NB4 (cell line): ENCODE measurements at regions not wholly inside any gene's neighbourhood (a gene's known extent, or its start where the extent isn't known, plus 50 kb on each side); places are given as distances from the start of the nearest gene placed in this dataset.

Source experiments
- DNase-seq: peaks from one replicate; pipeline ENCODE4 v3.0.0; 2010; ENCODE audit warnings: low read depth
- H3K4me3 ChIP-seq: one replicate; pipeline ENCODE4 v1.5.1; 2011; ENCODE audit warnings: mild to moderate bottlenecking, low read depth, low read length, moderate library complexity
- MYC ChIP-seq: IDR thresholded peaks from 2 replicates; pipeline ENCODE4 v1.6.1; 2011; ENCODE audit warnings: low read depth, low read length
- POLR2A ChIP-seq: IDR thresholded peaks from 2 replicates; pipeline ENCODE4 v1.6.1; 2011; ENCODE audit warnings: mild to moderate bottlenecking; ENCODE audit not compliant: insufficient read length; ENCODE audit errors: extremely low read depth
- TF ChIP-seq, protein P1 (sequence below): IDR thresholded peaks from 2 replicates; pipeline ENCODE4 v1.6.1; 2011; ENCODE audit warnings: low read depth, low read length
- TF ChIP-seq, protein P2 (sequence below): IDR thresholded peaks from one replicate; pipeline ENCODE4 v1.5.1; 2012; ENCODE audit warnings: low read depth, low read length

DNA sequence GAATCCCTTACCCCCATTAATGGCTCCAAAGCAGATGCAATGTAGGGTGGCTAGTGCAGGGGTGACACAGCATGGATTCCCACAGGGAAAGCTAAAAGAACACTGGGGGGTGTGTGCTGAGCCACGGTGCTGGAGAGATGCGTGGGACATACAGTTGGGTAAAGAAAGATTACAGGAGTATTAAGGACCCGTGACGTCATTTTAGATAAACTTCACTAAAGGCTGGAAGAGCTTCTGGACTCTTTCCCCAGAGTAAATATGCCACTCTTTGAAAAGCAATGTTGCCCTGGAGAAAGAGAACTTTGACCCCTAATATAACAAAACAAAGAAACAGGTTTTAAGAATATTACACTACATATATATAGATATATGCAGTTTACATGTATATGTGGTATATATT lies 481.5 kb upstream of the VSTM2A start:
- no peak for DNase-seq
- H3K4me3 ChIP-seq = no peak overlapping the region
- TF ChIP-seq MYC (no peak), POLR2A (no peak)
- TF ChIP-seq, protein P1, sequence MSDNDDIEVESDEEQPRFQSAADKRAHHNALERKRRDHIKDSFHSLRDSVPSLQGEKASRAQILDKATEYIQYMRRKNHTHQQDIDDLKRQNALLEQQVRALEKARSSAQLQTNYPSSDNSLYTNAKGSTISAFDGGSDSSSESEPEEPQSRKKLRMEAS = no peak

DNA sequence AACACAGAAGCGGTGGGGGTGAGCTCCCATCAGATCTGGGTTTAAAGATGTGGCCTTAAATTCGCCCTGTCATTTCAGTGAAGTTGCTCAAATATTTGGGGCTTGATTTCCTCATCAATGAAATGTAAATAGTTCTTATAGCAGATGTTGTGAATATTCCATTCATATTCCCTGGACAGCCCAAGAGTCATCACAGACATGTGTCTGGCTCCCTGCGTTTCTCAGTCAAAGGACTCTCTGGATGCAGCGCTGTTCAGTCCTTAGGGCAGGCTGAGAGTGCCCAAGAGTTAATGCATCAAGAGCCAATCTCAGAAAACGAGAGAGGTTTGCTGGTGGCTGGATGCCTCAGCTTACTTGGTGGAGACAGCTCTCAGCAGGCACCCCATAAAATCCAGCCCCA lies 475.5 kb upstream of the VSTM2A start:
- H3K4me3 ChIP-seq = no peak overlapping the region
- TF ChIP-seq, protein P2, sequence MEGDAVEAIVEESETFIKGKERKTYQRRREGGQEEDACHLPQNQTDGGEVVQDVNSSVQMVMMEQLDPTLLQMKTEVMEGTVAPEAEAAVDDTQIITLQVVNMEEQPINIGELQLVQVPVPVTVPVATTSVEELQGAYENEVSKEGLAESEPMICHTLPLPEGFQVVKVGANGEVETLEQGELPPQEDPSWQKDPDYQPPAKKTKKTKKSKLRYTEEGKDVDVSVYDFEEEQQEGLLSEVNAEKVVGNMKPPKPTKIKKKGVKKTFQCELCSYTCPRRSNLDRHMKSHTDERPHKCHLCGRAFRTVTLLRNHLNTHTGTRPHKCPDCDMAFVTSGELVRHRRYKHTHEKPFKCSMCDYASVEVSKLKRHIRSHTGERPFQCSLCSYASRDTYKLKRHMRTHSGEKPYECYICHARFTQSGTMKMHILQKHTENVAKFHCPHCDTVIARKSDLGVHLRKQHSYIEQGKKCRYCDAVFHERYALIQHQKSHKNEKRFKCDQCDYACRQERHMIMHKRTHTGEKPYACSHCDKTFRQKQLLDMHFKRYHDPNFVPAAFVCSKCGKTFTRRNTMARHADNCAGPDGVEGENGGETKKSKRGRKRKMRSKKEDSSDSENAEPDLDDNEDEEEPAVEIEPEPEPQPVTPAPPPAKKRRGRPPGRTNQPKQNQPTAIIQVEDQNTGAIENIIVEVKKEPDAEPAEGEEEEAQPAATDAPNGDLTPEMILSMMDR = no peak
- TF ChIP-seq, protein P1 = no peak
- TF ChIP-seq MYC (no peak), POLR2A (no peak)
- DNase-seq = no peak

DNA sequence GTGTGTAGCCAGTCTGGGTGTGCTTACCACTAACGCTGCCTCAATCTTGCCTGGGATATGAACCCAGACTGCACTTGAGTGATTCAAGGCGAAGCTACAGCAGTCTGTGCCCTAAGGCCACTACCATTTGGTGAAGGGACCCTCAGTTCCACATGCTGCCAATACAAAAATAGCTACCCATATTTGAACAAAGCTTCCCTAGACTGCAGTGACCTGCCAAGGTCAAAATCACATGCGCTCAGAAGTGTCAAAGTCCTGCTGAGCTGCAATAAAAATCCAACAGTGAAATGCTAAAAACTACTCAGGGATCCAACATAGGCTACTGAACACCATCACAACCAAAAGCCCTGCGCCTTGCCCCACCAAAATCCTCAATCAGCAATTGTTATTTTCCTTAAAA lies 472.3 kb upstream of the VSTM2A start:
- DNase-seq = no peak
- TF ChIP-seq MYC = no peak
- TF ChIP-seq, protein P1 = no peak
- TF ChIP-seq POLR2A = no peak
- TF ChIP-seq, protein P2 = no peak
- no peak overlapping the region for H3K4me3 ChIP-seq

DNA sequence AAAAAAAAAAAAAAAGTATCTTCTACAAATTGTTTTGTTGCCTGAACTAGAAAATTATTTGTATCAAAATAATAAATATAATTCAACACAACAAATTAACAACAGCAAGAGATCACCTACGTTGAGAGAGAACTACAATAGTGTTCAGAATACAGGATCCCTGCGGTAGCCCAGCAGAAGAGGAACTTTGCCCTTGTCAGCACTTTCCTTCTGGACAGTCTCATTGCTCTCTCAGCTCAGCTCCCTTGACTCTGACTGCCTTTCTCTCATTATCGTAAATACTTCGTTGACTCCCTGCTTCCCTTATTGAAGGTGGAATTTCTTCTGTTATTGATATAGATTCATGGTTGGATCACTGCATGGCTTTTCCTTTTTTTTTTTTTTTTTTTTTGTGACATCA lies 469.5 kb upstream of the VSTM2A start:
- DNase-seq = no peak
- TF ChIP-seq, protein P1 = no peak
- TF ChIP-seq MYC (no peak), POLR2A (no peak)
- TF ChIP-seq, protein P2 = no peak
- no peak overlapping the region for H3K4me3 ChIP-seq

DNA sequence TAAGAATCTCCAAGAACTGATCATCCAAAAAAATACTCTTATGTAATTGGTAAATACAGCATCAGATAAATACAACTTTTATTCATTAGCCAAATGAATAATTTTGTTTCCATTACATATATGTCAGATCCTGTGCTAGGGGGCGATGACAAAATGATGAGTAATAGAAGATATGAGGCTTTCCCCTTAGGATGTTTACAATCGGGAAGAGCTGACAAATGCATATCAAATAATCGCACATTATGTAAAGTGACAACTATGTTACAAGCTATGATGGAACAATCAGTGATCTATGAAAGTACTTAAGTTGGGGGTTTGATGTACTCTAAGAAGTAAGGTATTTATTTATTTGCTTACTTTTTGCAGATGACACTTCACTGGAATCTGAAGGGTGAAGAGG lies 465.6 kb upstream of the VSTM2A start:
- DNase-seq = no peak
- TF ChIP-seq POLR2A = no peak
- no peak for TF ChIP-seq MYC
- TF ChIP-seq, protein P2 = no peak
- TF ChIP-seq, protein P1 = no peak
- H3K4me3 ChIP-seq = no peak overlapping the region

DNA sequence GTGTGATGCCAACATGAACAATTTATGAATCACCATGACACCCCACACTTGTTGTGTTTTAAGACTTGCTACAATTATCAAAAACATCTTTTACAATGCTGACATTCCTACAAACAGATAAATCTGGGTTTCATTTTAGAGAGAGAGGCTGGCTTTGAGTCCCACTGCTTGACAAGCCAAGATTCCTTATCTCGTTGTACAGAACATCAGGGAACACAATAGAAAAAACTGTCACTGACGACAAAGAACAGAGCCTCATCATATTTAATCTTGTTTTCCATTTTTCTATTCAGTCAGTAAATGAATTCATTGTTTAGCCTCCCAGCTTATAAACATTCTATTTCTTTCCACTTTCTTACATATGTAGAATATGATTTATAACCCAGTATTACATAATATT lies 461.6 kb upstream of the VSTM2A start:
- TF ChIP-seq MYC (no peak), POLR2A (no peak)
- no peak for DNase-seq
- H3K4me3 ChIP-seq = no peak overlapping the region

DNA sequence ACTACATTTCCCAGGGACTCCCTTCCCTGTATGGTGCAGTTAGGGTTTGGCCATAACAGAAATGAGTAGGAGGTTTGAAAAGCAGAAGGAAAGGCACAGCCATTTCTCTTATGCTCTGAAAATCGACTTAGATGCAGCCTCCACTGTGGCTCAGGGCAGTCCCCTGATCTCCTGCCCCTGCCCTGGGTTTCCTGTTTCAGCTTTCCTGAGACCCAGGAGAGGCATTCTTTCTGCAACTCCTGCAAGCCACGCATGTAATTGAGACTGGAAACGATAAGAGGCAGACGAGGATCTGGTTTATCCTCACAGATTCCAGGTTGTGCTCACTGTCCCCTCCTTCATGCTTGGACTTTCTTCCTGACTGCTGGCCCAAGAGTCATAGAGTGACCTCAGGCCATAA lies 461.2 kb upstream of the VSTM2A start:
- TF ChIP-seq MYC = no peak
- TF ChIP-seq POLR2A = no peak
- TF ChIP-seq, protein P1 = no peak
- TF ChIP-seq, protein P2 = no peak
- no peak overlapping the region for H3K4me3 ChIP-seq
- DNase-seq = peak; percentile 7
